DND-41 (cell line): ENCODE measurements at regions not wholly inside any gene's neighbourhood (a gene's known extent, or its start where the extent isn't known, plus 50 kb on each side); places are given as distances from the start of the nearest gene placed in this dataset.

Experiments used
- ATAC-seq: fragments of 200-7000 bp; cut with Tn5 transposase; 3 replicates; pipeline ENCODE4 v1.9.1; 2021; ENCODE audit warnings: low read depth; ENCODE audit not compliant: insufficient read depth
- DNase-seq: peaks from one replicate; pipeline ENCODE4 v3.0.0-alpha.2; 2020
- H2AFZ ChIP-seq: 2 replicates; pipeline ENCODE4 v1.6.0; 2012; ENCODE audit warnings: low read depth, low read length
- H3K27ac ChIP-seq: 2 replicates; pipeline ENCODE4 v1.5.1; 2012; ENCODE audit warnings: low read length, inconsistent platforms
- H3K27me3 ChIP-seq: fragments of 200-600 bp; sonication (generic); 2 replicates; pipeline ENCODE4 v1.6.0; 2012; ENCODE audit warnings: low read length, mild to moderate bottlenecking, inconsistent platforms; ENCODE audit not compliant: insufficient read depth, poor library complexity
- H3K36me3 ChIP-seq: 2 replicates; pipeline ENCODE4 v1.5.1; 2012; ENCODE audit warnings: low read length, inconsistent platforms; ENCODE audit not compliant: insufficient read depth
- H3K4me1 ChIP-seq: 2 replicates; pipeline ENCODE4 v1.5.1; 2012; ENCODE audit warnings: mild to moderate bottlenecking, low read length; ENCODE audit not compliant: insufficient read depth
- H3K4me2 ChIP-seq: 2 replicates; pipeline ENCODE4 v1.6.0; 2012; ENCODE audit warnings: mild to moderate bottlenecking, moderate library complexity, low read length, inconsistent platforms; ENCODE audit not compliant: insufficient read depth
- H3K4me3 ChIP-seq, 2 experiments: fragments of 200-600 bp in 1 of 2; shearing (Covaris generic) in 1 of 2; 2 replicates each; pipeline ENCODE4 v1.5.1; 2012 to 2016; ENCODE audit warnings: inconsistent platforms in 2 of 2, low read length in 2 of 2, mild to moderate bottlenecking in 2 of 2, low read depth in 1 of 2, moderate library complexity in 1 of 2
- H3K79me2 ChIP-seq: 2 replicates; pipeline ENCODE4 v1.6.0; 2012; ENCODE audit warnings: low read length, inconsistent platforms; ENCODE audit not compliant: insufficient read depth
- H3K9ac ChIP-seq: 2 replicates; pipeline ENCODE4 v1.6.0; 2012; ENCODE audit warnings: low read depth, mild to moderate bottlenecking, inconsistent platforms, low read length, moderate library complexity
- H3K9me3 ChIP-seq: 2 replicates; pipeline ENCODE4 v1.5.1; 2012; ENCODE audit warnings: low read length, moderate library complexity, mild to moderate bottlenecking, inconsistent platforms; ENCODE audit not compliant: insufficient read depth, severe bottlenecking
- H4K20me1 ChIP-seq: 2 replicates; pipeline ENCODE4 v1.6.0; 2012; ENCODE audit warnings: low read length; ENCODE audit not compliant: insufficient read depth
- CTCF ChIP-seq: IDR thresholded peaks from 2 replicates; pipeline ENCODE4 v1.5.1; 2012; ENCODE audit warnings: borderline replicate concordance, low read length, moderate library complexity, mild to moderate bottlenecking; ENCODE audit not compliant: poor library complexity, severe bottlenecking; ENCODE audit errors: extremely low read depth
- EZH2 ChIP-seq: IDR thresholded peaks from 3 replicates; pipeline ENCODE4 v1.6.1; 2012; ENCODE audit warnings: borderline replicate concordance, low read depth, mild to moderate bottlenecking, moderate library complexity, low read length, inconsistent platforms; ENCODE audit not compliant: severe bottlenecking

DNA sequence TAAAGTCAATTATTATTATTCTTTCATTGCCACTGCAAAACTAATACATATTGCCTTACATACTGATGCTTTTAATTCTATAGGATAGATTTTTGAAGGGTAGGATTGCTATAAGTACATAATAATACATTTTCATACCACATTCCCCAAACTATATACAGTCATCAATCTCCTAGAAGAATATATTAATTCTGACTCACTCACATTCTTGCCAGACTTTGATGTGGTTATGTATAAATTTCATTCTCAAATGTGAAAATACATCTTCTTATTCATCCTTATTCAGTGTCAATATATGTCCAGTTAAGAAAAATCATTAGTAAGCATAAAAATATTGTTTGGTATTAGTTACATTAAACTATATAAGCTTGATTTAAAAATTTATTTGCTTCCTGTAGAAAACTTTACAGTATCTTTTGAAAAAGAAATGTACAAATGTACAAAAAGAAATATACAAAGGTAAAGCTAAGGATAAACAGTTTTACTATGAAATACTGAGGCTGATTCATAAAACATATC is 458.8 kb upstream of the CNTN5 start:
- H3K9me3 ChIP-seq, result no peaks in the 10 kb centered on the region
- no peak overlapping the region for H3K27ac ChIP-seq
- TF ChIP-seq EZH2 (no peak), CTCF (no peak)
- no peak overlapping the region for H3K4me3 ChIP-seq
- H4K20me1 ChIP-seq, result no peaks in the 10 kb centered on the region
- H2AFZ ChIP-seq, result no peak overlapping the region
- no peak for ATAC-seq
- H3K4me2 ChIP-seq, result no peak overlapping the region
- no peak for DNase-seq
- no peaks in the 10 kb centered on the region for H3K79me2 ChIP-seq
- H3K9ac ChIP-seq, result no peak overlapping the region
- no peaks in the 10 kb centered on the region for H3K4me1 ChIP-seq
- H3K27me3 ChIP-seq, result no peaks in the 10 kb centered on the region
- no peaks in the 10 kb centered on the region for H3K36me3 ChIP-seq

- no peaks in the 10 kb centered on the region for H3K4me1 ChIP-seq
- no peak overlapping the region for H3K9ac ChIP-seq
- H3K79me2 ChIP-seq, result no peaks in the 10 kb centered on the region
- TF ChIP-seq CTCF, result no peak
- TF ChIP-seq EZH2, result no peak
- DNase-seq (no peak), ATAC-seq (no peak)
- no peaks in the 10 kb centered on the region for H3K27me3 ChIP-seq
- no peak overlapping the region for H3K27ac ChIP-seq
- no peaks in the 10 kb centered on the region for H3K9me3 ChIP-seq
- H3K36me3 ChIP-seq, result no peaks in the 10 kb centered on the region
- no peaks in the 10 kb centered on the region for H4K20me1 ChIP-seq
- H3K4me2 ChIP-seq, result no peak overlapping the region
- H3K4me3 ChIP-seq, result no peak overlapping the region
- no peak overlapping the region for H2AFZ ChIP-seq
Observed at GRCh38 chr11:98564233-98564632, 456.5 kb upstream of the CNTN5 start.

DNA sequence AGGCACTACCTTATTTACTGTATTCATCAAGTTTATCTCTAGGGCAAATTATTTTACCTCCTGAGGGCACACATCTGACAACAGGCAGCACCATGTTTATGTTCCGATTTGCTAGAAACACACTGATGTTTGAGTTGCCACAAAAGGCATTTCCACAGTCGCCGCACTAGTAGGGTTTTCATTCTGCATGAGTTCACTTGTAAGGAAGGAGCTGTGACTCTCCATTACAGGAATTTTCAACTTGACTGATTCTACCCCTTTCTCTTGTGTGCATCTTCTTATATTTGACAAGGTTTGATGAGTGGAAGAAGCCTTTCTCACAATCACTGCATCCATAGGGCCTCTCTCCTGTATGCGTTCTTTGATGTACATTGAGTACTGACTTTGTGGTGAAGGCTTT is 455.9 kb upstream of the CNTN5 start:
- no peak for ATAC-seq
- no peak overlapping the region for H2AFZ ChIP-seq
- H3K9me3 ChIP-seq, result no peaks in the 10 kb centered on the region

More for the DNA sequence above, 455.9 kb upstream of the CNTN5 start:
- Histone ChIP-seq H3K27me3 (no peaks in the 10 kb centered on the region), H3K4me3 (no peak overlapping the region), H4K20me1 (no peaks in the 10 kb centered on the region), H3K9ac (no peak overlapping the region), H3K4me1 (no peaks in the 10 kb centered on the region), H3K36me3 (no peaks in the 10 kb centered on the region), H3K79me2 (no peaks in the 10 kb centered on the region), H3K4me2 (no peak overlapping the region), H3K27ac (no peak overlapping the region)
- TF ChIP-seq EZH2 (no peak), CTCF (no peak)
- DNase-seq, result no peak
